ENCODE measurements at regions not wholly inside any gene's neighbourhood (a gene's known extent, or its start where the extent isn't known, plus 50 kb on each side); places are given as distances from the start of the nearest gene placed in this dataset.
A peak's percentile ranks its signal among the peaks of the same experiment; 100 is the strongest.
"Not testable (repeated sequence)": the region's sequence is repeated elsewhere in the genome, so short reads cannot be mapped to it uniquely, and the experiment has no call there.

GRCh38 chr17:63042256-63042812 lies 76.3 kb downstream of the TANC2 start:
- BruUV-seq (replicated peaks): no TSS peak
- Histone ChIP-seq H3K36me3 (ENCODE audit: low read depth) (peaks cover 4% of the 10 kb centered on the region), H3K79me2 (ENCODE audit: low read depth) (peaks cover 100% of the 10 kb centered on the region), H2AFZ (no peak overlapping the region), H4K20me1 (ENCODE audit: insufficient read depth) (peaks cover 86% of the 10 kb centered on the region), H3K27me3 (ENCODE audit: insufficient read depth, low read depth) (no peaks in the 10 kb centered on the region), H3K9me2 (ENCODE audit: insufficient read depth) (no peaks in the 10 kb centered on the region), H3K27ac (peak overlapping the region; percentile 17; the same call in 1 of the 2 replicates), H3K4me3 (no peak overlapping the region), H3K9me3 (ENCODE audit: insufficient read depth, low read depth) (no peaks in the 10 kb centered on the region), H3K4me1 (replicated peaks; ENCODE audit: insufficient read depth) (peaks cover 27% of the 10 kb centered on the region), H3K4me2 (no peak overlapping the region), H3F3A (ENCODE audit: insufficient read depth, low read depth) (peaks cover 44% of the 10 kb centered on the region)
- DNase-seq: no peak
- intact Hi-C loops (cut with micrococcal nuclease; ENCODE audit: unreplicated experiment): no loop called here
- POLR2A ChIA-PET (ENCODE audit: unreplicated experiment): interaction anchor here (0.6 kb wide), 1 partner anchor 50 kb away, joined by 7 read pairs; no protein-coding TSS in a partner anchor
- CTCF ChIA-PET: no interaction called here
- TF ChIP-seq CTCF (conservative IDR thresholded peaks at IDR 0.05): no peak
- no peak for TF ChIP-seq EZH2 (IDR thresholded peaks at IDR 0.05; ENCODE audit: low read depth)

GRCh38 chr17:63057560-63057959 lies 91.5 kb downstream of the TANC2 start:
- H3K27me3 ChIP-seq (ENCODE audit: insufficient read depth, low read depth); H3K4me1 ChIP-seq (replicated peaks; ENCODE audit: insufficient read depth); H3K9me2 ChIP-seq (ENCODE audit: insufficient read depth); intact Hi-C loops (cut with micrococcal nuclease; ENCODE audit: unreplicated experiment); BruUV-seq (replicated peaks); DNase-seq; H3K36me3 ChIP-seq (ENCODE audit: low read depth); H3K9me3 ChIP-seq (ENCODE audit: insufficient read depth, low read depth); POLR2A ChIA-PET (ENCODE audit: unreplicated experiment); CTCF ChIA-PET; H3K27ac ChIP-seq; H2AFZ ChIP-seq; H3K4me2 ChIP-seq; H3K4me3 ChIP-seq: not testable (repeated sequence)
- peaks cover 91% of the 10 kb centered on the region for H4K20me1 ChIP-seq (ENCODE audit: insufficient read depth)
- peaks cover 94% of the 10 kb centered on the region for H3K79me2 ChIP-seq (ENCODE audit: low read depth)
- H3F3A ChIP-seq (ENCODE audit: insufficient read depth, low read depth): peaks cover 16% of the 10 kb centered on the region

- intact Hi-C loops (cut with micrococcal nuclease; ENCODE audit: unreplicated experiment): no loop called here
- ChIA-PET CTCF (interaction anchor here (0.6 kb wide), 1 partner anchor 476 kb away, joined by 3 read pairs; no protein-coding TSS in a partner anchor), POLR2A (ENCODE audit: unreplicated experiment) (no interaction called here)
- peaks cover 17% of the 10 kb centered on the region; the same call in 1 of the 2 replicates for H3K36me3 ChIP-seq (ENCODE audit: low read depth)
- H3K79me2 ChIP-seq (ENCODE audit: low read depth): peaks cover 91% of the 10 kb centered on the region
- H3F3A ChIP-seq (ENCODE audit: insufficient read depth, low read depth): peaks cover 15% of the 10 kb centered on the region; the same call in 1 of the 2 replicates
- H4K20me1 ChIP-seq (ENCODE audit: insufficient read depth): peaks cover 75% of the 10 kb centered on the region
- no TSS peak for BruUV-seq (replicated peaks)
- no peak for DNase-seq
- H3K4me2 ChIP-seq: no peak overlapping the region
- TF ChIP-seq CTCF (conservative IDR thresholded peaks at IDR 0.05): no peak
- no peak for TF ChIP-seq EZH2 (IDR thresholded peaks at IDR 0.05; ENCODE audit: low read depth)
- H2AFZ ChIP-seq: no peak overlapping the region
- no peaks in the 10 kb centered on the region for H3K9me3 ChIP-seq (ENCODE audit: insufficient read depth, low read depth)
- no peaks in the 10 kb centered on the region for H3K9me2 ChIP-seq (ENCODE audit: insufficient read depth)
- no peaks in the 10 kb centered on the region for H3K27me3 ChIP-seq (ENCODE audit: insufficient read depth, low read depth)
- H3K4me3 ChIP-seq: no peak overlapping the region
- no peaks in the 10 kb centered on the region for H3K4me1 ChIP-seq (replicated peaks; ENCODE audit: insufficient read depth)
- H3K27ac ChIP-seq: no peak overlapping the region
Observed at GRCh38 chr17:63066158-63066813, 100.3 kb downstream of the TANC2 start.
